ENCODE measurements at regions not wholly inside any gene's neighbourhood (a gene's known extent, or its start where the extent isn't known, plus 50 kb on each side); places are given as distances from the start of the nearest gene placed in this dataset.

GRCh38 chr10:112871021-112871420, 79.0 kb upstream of the TCF7L2 start:
- no peak for DNase-seq

GRCh38 chr10:112872728-112873127, 77.3 kb upstream of the TCF7L2 start:
- no peak for DNase-seq

GRCh38 chr10:112873541-112873940, 76.5 kb upstream of the TCF7L2 start:
- no peak for DNase-seq

- DNase-seq, result no peak
Measured at GRCh38 chr10:112874982-112875381, 75.1 kb upstream of the TCF7L2 start.

- peak; percentile 43 for DNase-seq
Measured at GRCh38 chr10:112875476-112876267, 74.4 kb upstream of the TCF7L2 start.

GRCh38 chr10:112880633-112881530, 69.2 kb upstream of the TCF7L2 start:
- DNase-seq, result no peak

- no peak for DNase-seq
Measured at GRCh38 chr10:112883360-112884178, 66.5 kb upstream of the TCF7L2 start.

- no peak for DNase-seq
Measured at GRCh38 chr10:112884179-112884504, 65.9 kb upstream of the TCF7L2 start.

GRCh38 chr10:112886463-112886862, 63.6 kb upstream of the TCF7L2 start:
- no peak for DNase-seq

- DNase-seq, result no peak
Measured at GRCh38 chr10:112887968-112888367, 62.1 kb upstream of the TCF7L2 start.

- DNase-seq, result no peak
Measured at GRCh38 chr10:112895292-112895691, 54.8 kb upstream of the TCF7L2 start.

GRCh38 chr10:112896273-112896672, 53.8 kb upstream of the TCF7L2 start:
- DNase-seq, result no peak

GRCh38 chr10:112896722-112897121, 53.3 kb upstream of the TCF7L2 start:
- DNase-seq, result no peak

- DNase-seq, result no peak
Measured at GRCh38 chr10:112898540-112899390, 51.3 kb upstream of the TCF7L2 start.

- no peak for DNase-seq
Measured at GRCh38 chr10:112899391-112900065, 50.5 kb upstream of the TCF7L2 start.
